Mucosa of gallbladder (tissue), 1 donor: ENCODE measurements at regions not wholly inside any gene's neighbourhood (a gene's known extent, or its start where the extent isn't known, plus 50 kb on each side); places are given as distances from the start of the nearest gene placed in this dataset.

Experiments
- DNase-seq: peaks from one replicate; pipeline ENCODE4 v3.0.0-alpha.2; 2020; ENCODE audit warnings: low spot score
- donor health status: DM: no; HTN: no; CAD: no.

GRCh38 chr5:3362606-3362910 is 233.1 kb upstream of the IRX1 start:
- DNase-seq = no peak

- no peak for DNase-seq
These were observed 233.6 kb upstream of the IRX1 start for GRCh38 chr5:3361811-3362605.

- no peak for DNase-seq
These were observed 236.0 kb upstream of the IRX1 start for GRCh38 chr5:3359642-3360041.

- no peak for DNase-seq
These were observed 238.3 kb upstream of the IRX1 start for GRCh38 chr5:3357291-3357690.

GRCh38 chr5:3356016-3356415 is 239.6 kb upstream of the IRX1 start:
- DNase-seq = no peak

GRCh38 chr5:3355126-3355525 is 240.5 kb upstream of the IRX1 start:
- DNase-seq = no peak

- DNase-seq = no peak
These were observed 241.0 kb upstream of the IRX1 start for GRCh38 chr5:3354606-3355005.

- DNase-seq = no peak
These were observed 242.1 kb upstream of the IRX1 start for GRCh38 chr5:3353561-3353960.

- no peak for DNase-seq
These were observed 242.9 kb upstream of the IRX1 start for GRCh38 chr5:3352711-3353110.

- DNase-seq = no peak
These were observed 243.8 kb upstream of the IRX1 start for GRCh38 chr5:3351581-3352442.

- DNase-seq = no peak
These were observed 244.9 kb upstream of the IRX1 start for GRCh38 chr5:3350781-3351180.

GRCh38 chr5:3349704-3350565 is 245.7 kb upstream of the IRX1 start:
- DNase-seq = no peak

GRCh38 chr5:3348576-3349535 is 246.8 kb upstream of the IRX1 start:
- DNase-seq = no peak

- DNase-seq = no peak
These were observed 247.9 kb upstream of the IRX1 start for GRCh38 chr5:3347741-3348140.

GRCh38 chr5:3346111-3346820 is 249.4 kb upstream of the IRX1 start:
- no peak for DNase-seq

- no peak for DNase-seq
These were observed 250.4 kb upstream of the IRX1 start for GRCh38 chr5:3345195-3345594.

GRCh38 chr5:3344671-3345070 is 251.0 kb upstream of the IRX1 start:
- no peak for DNase-seq

GRCh38 chr5:3343911-3344310 is 251.7 kb upstream of the IRX1 start:
- no peak for DNase-seq

- no peak for DNase-seq
These were observed 252.4 kb upstream of the IRX1 start for GRCh38 chr5:3343211-3343610.

- no peak for DNase-seq
These were observed 253.1 kb upstream of the IRX1 start for GRCh38 chr5:3342271-3343100.
